ENCODE measurements at regions not wholly inside any gene's neighbourhood (a gene's known extent, or its start where the extent isn't known, plus 50 kb on each side); places are given as distances from the start of the nearest gene placed in this dataset.
"Not testable (repeated sequence)": the region's sequence is repeated elsewhere in the genome, so short reads cannot be mapped to it uniquely, and the experiment has no call there.

- peaks cover 12% of the 10 kb centered on the region for H3K27me3 Mint-ChIP-seq
- no peak overlapping the region for H3K4me3 Mint-ChIP-seq
- no peaks in the 10 kb centered on the region for H3K9me3 Mint-ChIP-seq
- H3K4me1 Mint-ChIP-seq (ENCODE audit: low read depth), result no peaks in the 10 kb centered on the region
- no peaks in the 10 kb centered on the region for H3K36me3 Mint-ChIP-seq (ENCODE audit: low read depth)
- no peak overlapping the region for H3K27ac Mint-ChIP-seq
Measured at GRCh38 chr5:72702881-72703434, 113.5 kb upstream of the TNPO1 start.

GRCh38 chr5:72702105-72702504 is 114.4 kb upstream of the TNPO1 start:
- not testable (repeated sequence) for H3K36me3 Mint-ChIP-seq (ENCODE audit: low read depth); H3K4me3 Mint-ChIP-seq; H3K4me1 Mint-ChIP-seq (ENCODE audit: low read depth); H3K9me3 Mint-ChIP-seq; H3K27me3 Mint-ChIP-seq; H3K27ac Mint-ChIP-seq

GRCh38 chr5:72698481-72698880 is 118.0 kb upstream of the TNPO1 start:
- no peaks in the 10 kb centered on the region for H3K9me3 Mint-ChIP-seq
- H3K27me3 Mint-ChIP-seq, result peaks cover 26% of the 10 kb centered on the region
- no peak overlapping the region for H3K4me3 Mint-ChIP-seq
- no peaks in the 10 kb centered on the region for H3K36me3 Mint-ChIP-seq (ENCODE audit: low read depth)
- H3K4me1 Mint-ChIP-seq (ENCODE audit: low read depth), result no peaks in the 10 kb centered on the region
- H3K27ac Mint-ChIP-seq, result no peak overlapping the region

GRCh38 chr5:72697622-72698021 is 118.8 kb upstream of the TNPO1 start:
- H3K4me1 Mint-ChIP-seq (ENCODE audit: low read depth), result no peaks in the 10 kb centered on the region
- H3K27ac Mint-ChIP-seq, result no peak overlapping the region
- peaks cover 32% of the 10 kb centered on the region for H3K27me3 Mint-ChIP-seq
- no peaks in the 10 kb centered on the region for H3K36me3 Mint-ChIP-seq (ENCODE audit: low read depth)
- no peak overlapping the region for H3K4me3 Mint-ChIP-seq
- H3K9me3 Mint-ChIP-seq, result no peaks in the 10 kb centered on the region

GRCh38 chr5:72695659-72696058 is 120.8 kb upstream of the TNPO1 start:
- Mint-ChIP-seq H3K9me3 (no peaks in the 10 kb centered on the region), H3K4me3 (no peak overlapping the region), H3K4me1 (ENCODE audit: low read depth) (no peaks in the 10 kb centered on the region), H3K27ac (no peak overlapping the region), H3K27me3 (peaks cover 49% of the 10 kb centered on the region), H3K36me3 (ENCODE audit: low read depth) (no peaks in the 10 kb centered on the region)

GRCh38 chr5:72694856-72695255 is 121.6 kb upstream of the TNPO1 start:
- Mint-ChIP-seq H3K9me3 (no peaks in the 10 kb centered on the region), H3K36me3 (ENCODE audit: low read depth) (no peaks in the 10 kb centered on the region), H3K27me3 (peaks cover 55% of the 10 kb centered on the region), H3K27ac (no peak overlapping the region), H3K4me1 (ENCODE audit: low read depth) (no peaks in the 10 kb centered on the region), H3K4me3 (no peak overlapping the region)

- Mint-ChIP-seq H3K27me3 (peaks cover 58% of the 10 kb centered on the region), H3K27ac (no peak overlapping the region), H3K9me3 (no peaks in the 10 kb centered on the region), H3K4me1 (ENCODE audit: low read depth) (no peaks in the 10 kb centered on the region), H3K36me3 (ENCODE audit: low read depth) (no peaks in the 10 kb centered on the region), H3K4me3 (no peak overlapping the region)
Measured at GRCh38 chr5:72693546-72694205, 122.8 kb upstream of the TNPO1 start.

- Mint-ChIP-seq H3K9me3 (no peaks in the 10 kb centered on the region), H3K36me3 (ENCODE audit: low read depth) (no peaks in the 10 kb centered on the region), H3K27ac (no peak overlapping the region), H3K4me1 (ENCODE audit: low read depth) (no peaks in the 10 kb centered on the region), H3K4me3 (no peak overlapping the region), H3K27me3 (peaks cover 54% of the 10 kb centered on the region)
Measured at GRCh38 chr5:72692651-72693442, 123.6 kb upstream of the TNPO1 start.

GRCh38 chr5:72692231-72692637 is 124.2 kb upstream of the TNPO1 start:
- Mint-ChIP-seq H3K27ac (no peak overlapping the region), H3K36me3 (ENCODE audit: low read depth) (no peaks in the 10 kb centered on the region), H3K9me3 (no peaks in the 10 kb centered on the region), H3K4me1 (ENCODE audit: low read depth) (no peaks in the 10 kb centered on the region), H3K27me3 (peaks cover 53% of the 10 kb centered on the region), H3K4me3 (no peak overlapping the region)

GRCh38 chr5:72691751-72692150 is 124.7 kb upstream of the TNPO1 start:
- Mint-ChIP-seq H3K27ac (no peak overlapping the region), H3K9me3 (no peaks in the 10 kb centered on the region), H3K27me3 (peaks cover 50% of the 10 kb centered on the region), H3K4me3 (no peak overlapping the region), H3K36me3 (ENCODE audit: low read depth) (no peaks in the 10 kb centered on the region), H3K4me1 (ENCODE audit: low read depth) (no peaks in the 10 kb centered on the region)

GRCh38 chr5:72688916-72689315 is 127.5 kb upstream of the TNPO1 start:
- Mint-ChIP-seq H3K9me3 (no peaks in the 10 kb centered on the region), H3K4me3 (no peak overlapping the region), H3K27me3 (peaks cover 43% of the 10 kb centered on the region), H3K36me3 (ENCODE audit: low read depth) (no peaks in the 10 kb centered on the region), H3K27ac (no peak overlapping the region), H3K4me1 (ENCODE audit: low read depth) (no peaks in the 10 kb centered on the region)

- no peak overlapping the region for H3K4me3 Mint-ChIP-seq
- H3K27me3 Mint-ChIP-seq, result peaks cover 46% of the 10 kb centered on the region
- H3K9me3 Mint-ChIP-seq, result no peaks in the 10 kb centered on the region
- H3K4me1 Mint-ChIP-seq (ENCODE audit: low read depth), result no peaks in the 10 kb centered on the region
- H3K36me3 Mint-ChIP-seq (ENCODE audit: low read depth), result no peaks in the 10 kb centered on the region
- H3K27ac Mint-ChIP-seq, result no peak overlapping the region
Measured at GRCh38 chr5:72687288-72687687, 129.2 kb upstream of the TNPO1 start.

GRCh38 chr5:72682561-72682960 is 133.9 kb upstream of the TNPO1 start:
- peaks cover 3% of the 10 kb centered on the region for H3K9me3 Mint-ChIP-seq
- H3K4me3 Mint-ChIP-seq, result no peak overlapping the region
- no peaks in the 10 kb centered on the region for H3K36me3 Mint-ChIP-seq (ENCODE audit: low read depth)
- H3K4me1 Mint-ChIP-seq (ENCODE audit: low read depth), result no peaks in the 10 kb centered on the region
- H3K27me3 Mint-ChIP-seq, result peaks cover 45% of the 10 kb centered on the region
- H3K27ac Mint-ChIP-seq, result no peak overlapping the region

GRCh38 chr5:72681781-72682180 is 134.7 kb upstream of the TNPO1 start:
- H3K4me1 Mint-ChIP-seq (ENCODE audit: low read depth), result no peaks in the 10 kb centered on the region
- no peak overlapping the region for H3K27ac Mint-ChIP-seq
- peaks cover 48% of the 10 kb centered on the region for H3K27me3 Mint-ChIP-seq
- no peaks in the 10 kb centered on the region for H3K36me3 Mint-ChIP-seq (ENCODE audit: low read depth)
- no peak overlapping the region for H3K4me3 Mint-ChIP-seq
- H3K9me3 Mint-ChIP-seq, result peaks cover 3% of the 10 kb centered on the region

GRCh38 chr5:72677447-72677846 is 139.0 kb upstream of the TNPO1 start:
- H3K9me3 Mint-ChIP-seq, result peaks cover 3% of the 10 kb centered on the region
- no peak overlapping the region for H3K4me3 Mint-ChIP-seq
- H3K27me3 Mint-ChIP-seq, result peaks cover 30% of the 10 kb centered on the region
- no peak overlapping the region for H3K27ac Mint-ChIP-seq
- no peaks in the 10 kb centered on the region for H3K36me3 Mint-ChIP-seq (ENCODE audit: low read depth)
- no peaks in the 10 kb centered on the region for H3K4me1 Mint-ChIP-seq (ENCODE audit: low read depth)
